ENCODE measurements at regions not wholly inside any gene's neighbourhood (a gene's known extent, or its start where the extent isn't known, plus 50 kb on each side); places are given as distances from the start of the nearest gene placed in this dataset.

DNA sequence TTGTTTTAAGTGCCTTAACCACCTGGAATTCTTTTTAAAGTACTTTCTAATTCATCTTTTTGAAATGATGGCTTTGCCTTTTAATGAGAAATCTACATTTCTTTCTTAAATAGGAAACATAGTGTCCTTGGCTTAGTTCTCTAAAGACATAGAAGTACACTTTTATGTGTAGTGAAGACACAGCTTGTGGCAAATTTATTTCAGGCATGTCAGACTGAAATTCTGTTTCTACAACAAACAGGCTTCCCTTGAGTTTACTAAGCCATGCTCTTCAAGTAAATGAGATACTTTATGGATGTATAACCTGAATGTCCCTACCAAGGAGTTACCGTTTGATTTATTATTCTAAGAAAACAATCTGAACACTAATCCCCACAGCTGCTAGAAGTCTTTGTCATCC, 136.9 kb upstream of the MAGI2 start:
- TF ChIP-seq, protein P1, sequence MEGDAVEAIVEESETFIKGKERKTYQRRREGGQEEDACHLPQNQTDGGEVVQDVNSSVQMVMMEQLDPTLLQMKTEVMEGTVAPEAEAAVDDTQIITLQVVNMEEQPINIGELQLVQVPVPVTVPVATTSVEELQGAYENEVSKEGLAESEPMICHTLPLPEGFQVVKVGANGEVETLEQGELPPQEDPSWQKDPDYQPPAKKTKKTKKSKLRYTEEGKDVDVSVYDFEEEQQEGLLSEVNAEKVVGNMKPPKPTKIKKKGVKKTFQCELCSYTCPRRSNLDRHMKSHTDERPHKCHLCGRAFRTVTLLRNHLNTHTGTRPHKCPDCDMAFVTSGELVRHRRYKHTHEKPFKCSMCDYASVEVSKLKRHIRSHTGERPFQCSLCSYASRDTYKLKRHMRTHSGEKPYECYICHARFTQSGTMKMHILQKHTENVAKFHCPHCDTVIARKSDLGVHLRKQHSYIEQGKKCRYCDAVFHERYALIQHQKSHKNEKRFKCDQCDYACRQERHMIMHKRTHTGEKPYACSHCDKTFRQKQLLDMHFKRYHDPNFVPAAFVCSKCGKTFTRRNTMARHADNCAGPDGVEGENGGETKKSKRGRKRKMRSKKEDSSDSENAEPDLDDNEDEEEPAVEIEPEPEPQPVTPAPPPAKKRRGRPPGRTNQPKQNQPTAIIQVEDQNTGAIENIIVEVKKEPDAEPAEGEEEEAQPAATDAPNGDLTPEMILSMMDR (IDR thresholded peaks at IDR 0.05 in 4 of 5, conservative IDR thresholded peaks at IDR 0.05 in 1 of 5), result no peak
- TF ChIP-seq POLR2A (IDR thresholded peaks at IDR 0.05), result no peak

Data from gastrocnemius medialis (tissue), 4 donors.